ENCODE measurements at regions not wholly inside any gene's neighbourhood (a gene's known extent, or its start where the extent isn't known, plus 50 kb on each side); places are given as distances from the start of the nearest gene placed in this dataset.

- no peak overlapping the region for H3K4me3 Mint-ChIP-seq
Measured at GRCh38 chr1:233453433-233454200, 126.1 kb downstream of the MAP3K21 start.

More at GRCh38 chr1:233453433-233454200, 126.1 kb downstream of the MAP3K21 start:
- Histone ChIP-seq H3K4me2 (replicated peaks; ENCODE audit: low read depth, low read length, poor library complexity, severe bottlenecking) (no peak overlapping the region), H3K4me1 (ENCODE audit: control insufficient read depth in 2 of 2, insufficient read depth in 2 of 2, low read length in 2 of 2) (no peaks in the 10 kb centered on the region), H2AFZ (ENCODE audit: insufficient read depth, low read depth, low read length, poor library complexity, severe bottlenecking) (no peak overlapping the region), H3K27me3 (replicated peaks in 1 of 4; ENCODE audit: control extremely low read depth in 1 of 4, control insufficient read depth in 3 of 4, insufficient read depth in 4 of 4, low read length in 3 of 4) (no peaks in the 10 kb centered on the region), H3K36me3 (replicated peaks in 1 of 2; ENCODE audit: control extremely low read depth in 1 of 2, control insufficient read depth in 1 of 2, extremely low read depth in 1 of 2, insufficient read depth in 2 of 2, low read length in 1 of 2) (no peaks in the 10 kb centered on the region), H4K20me1 (ENCODE audit: control insufficient read depth, insufficient read depth, low read length, poor library complexity, severe bottlenecking) (no peaks in the 10 kb centered on the region), H3K79me2 (ENCODE audit: control insufficient read depth, insufficient read depth, low read length) (no peaks in the 10 kb centered on the region), H3K27ac (ENCODE audit: low read length in 2 of 2) (no peak overlapping the region), H3K4me3 (ENCODE audit: control extremely low read depth in 1 of 5, extremely low read depth in 1 of 5, insufficient read depth in 1 of 5, low read depth in 2 of 5, low read length in 4 of 5) (no peak overlapping the region), H3K9ac (ENCODE audit: low read length) (no peak overlapping the region), H3K9me3 (ENCODE audit: control extremely low read depth in 1 of 3, control insufficient read depth in 2 of 3, insufficient read depth in 1 of 3, low read length in 2 of 3) (no peaks in the 10 kb centered on the region)
- H3K9me3 Mint-ChIP-seq (ENCODE audit: insufficient read depth), result no peaks in the 10 kb centered on the region
- POLR2A ChIA-PET, result no interaction called here
- TF ChIP-seq CTCF (IDR thresholded peaks at IDR 0.05), result no peak
- no peak for TF ChIP-seq EZH2 (IDR thresholded peaks at IDR 0.05; ENCODE audit: borderline replicate concordance, insufficient read depth, low read depth, low read length, poor library complexity, severe bottlenecking)
- no peak overlapping the region for H3K27ac Mint-ChIP-seq
- intact Hi-C loops (cut with micrococcal nuclease), result no loop called here
- whole genome bisulfite sequencing (ENCODE audit: insufficient coverage), result 63% methylated on average over 1 of the region's 2 CpGs
- DNase-seq (no peak), ATAC-seq (ENCODE audit: low read depth) (no peak)
- CTCF ChIA-PET, result no interaction called here
- H3K27me3 Mint-ChIP-seq, result no peaks in the 10 kb centered on the region
- no peaks in the 10 kb centered on the region for H3K4me1 Mint-ChIP-seq
